Mesothelial cell of epicardium (in vitro differentiated cells): ENCODE measurements at regions not wholly inside any gene's neighbourhood (a gene's known extent, or its start where the extent isn't known, plus 50 kb on each side); places are given as distances from the start of the nearest gene placed in this dataset.
"Not testable (repeated sequence)": the region's sequence is repeated elsewhere in the genome, so short reads cannot be mapped to it uniquely, and the experiment has no call there.

Experiments used
- DNase-seq, 2 experiments: peaks; one replicate each; pipeline ENCODE4 v3.0.0; 2021; ENCODE audit warnings: low spot score in 2 of 2; ENCODE audit not compliant: unreplicated experiment in 2 of 2
- H3K27ac Mint-ChIP-seq: 2 replicates; pipeline ENCODE4 v1.8.0; 2021; ENCODE audit warnings: mixed read lengths
- H3K27me3 Mint-ChIP-seq: 2 replicates; pipeline ENCODE4 v1.8.0; 2021; ENCODE audit warnings: low read depth, mixed read lengths
- H3K36me3 Mint-ChIP-seq: 2 replicates; pipeline ENCODE4 v1.8.0; 2021; ENCODE audit warnings: mixed read lengths
- H3K4me1 Mint-ChIP-seq: 2 replicates; pipeline ENCODE4 v1.8.0; 2021; ENCODE audit warnings: mixed read lengths
- H3K4me3 Mint-ChIP-seq: 2 replicates; pipeline ENCODE4 v1.8.0; 2021; ENCODE audit warnings: mild to moderate bottlenecking, moderate library complexity, mixed read lengths
- H3K9me3 Mint-ChIP-seq: 2 replicates; pipeline ENCODE4 v1.8.0; 2021; ENCODE audit warnings: mixed read lengths
- CTCF ChIP-seq: fragments of 200-600 bp; sonication (generic); IDR thresholded peaks from one replicate; pipeline ENCODE4 v1.5.0; 2021; ENCODE audit warnings: antibody characterized with exemption; ENCODE audit not compliant: unreplicated experiment

GRCh38 chr5:58181578-58182286, 278.2 kb downstream of the PLK2 start:
- no peak overlapping the region for H3K4me3 Mint-ChIP-seq
- no peaks in the 10 kb centered on the region for H3K27me3 Mint-ChIP-seq
- no peaks in the 10 kb centered on the region for H3K9me3 Mint-ChIP-seq
- peaks cover 47% of the 10 kb centered on the region for H3K4me1 Mint-ChIP-seq
- TF ChIP-seq CTCF, result no peak
- DNase-seq, result no peak
- no peaks in the 10 kb centered on the region for H3K36me3 Mint-ChIP-seq
- peak overlapping the region; percentile 85 for H3K27ac Mint-ChIP-seq

DNA sequence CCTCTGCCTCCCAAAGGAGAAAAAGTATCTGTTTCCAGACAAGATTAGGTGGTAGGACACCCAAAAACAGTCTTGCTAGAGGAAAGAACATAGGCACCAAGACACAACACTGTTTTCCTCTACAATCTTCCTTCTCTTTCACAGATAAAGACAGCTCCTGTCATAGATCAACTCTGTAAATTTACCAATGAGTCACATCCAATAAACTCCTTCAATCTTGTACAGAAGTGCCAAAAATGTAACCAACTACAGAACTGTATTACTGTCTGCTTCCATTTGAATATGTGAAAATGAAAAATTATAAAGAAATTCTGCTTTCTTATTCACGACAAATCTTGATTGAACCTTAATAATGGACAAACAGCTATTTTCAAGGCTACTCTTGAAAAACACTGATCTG, 286.9 kb downstream of the PLK2 start:
- Mint-ChIP-seq H3K27me3 (no peaks in the 10 kb centered on the region), H3K9me3 (peaks cover 10% of the 10 kb centered on the region), H3K4me3 (no peak overlapping the region), H3K36me3 (no peaks in the 10 kb centered on the region), H3K27ac (no peak overlapping the region), H3K4me1 (peaks cover 1% of the 10 kb centered on the region)
- DNase-seq, result no peak
- no peak for TF ChIP-seq CTCF

- H3K36me3 Mint-ChIP-seq, result peaks cover 5% of the 10 kb centered on the region
Observed at GRCh38 chr5:58165152-58165551, 294.7 kb downstream of the PLK2 start.

GRCh38 chr5:58161889-58162288, 298.0 kb downstream of the PLK2 start:
- H3K27me3 Mint-ChIP-seq, H3K4me3 Mint-ChIP-seq, H3K36me3 Mint-ChIP-seq, DNase-seq, H3K27ac Mint-ChIP-seq: not testable (repeated sequence)
- peaks cover 11% of the 10 kb centered on the region for H3K4me1 Mint-ChIP-seq
- peaks cover 22% of the 10 kb centered on the region for H3K9me3 Mint-ChIP-seq

More at GRCh38 chr5:58165152-58165551, 294.7 kb downstream of the PLK2 start:
- no peak for DNase-seq
- Mint-ChIP-seq H3K27me3 (no peaks in the 10 kb centered on the region), H3K4me3 (no peak overlapping the region), H3K9me3 (peaks cover 33% of the 10 kb centered on the region), H3K4me1 (no peaks in the 10 kb centered on the region), H3K27ac (no peak overlapping the region)
- no peak for TF ChIP-seq CTCF

GRCh38 chr5:58156973-58157701, 302.7 kb downstream of the PLK2 start:
- Mint-ChIP-seq H3K4me1 (peaks cover 15% of the 10 kb centered on the region), H3K27ac (peak overlapping the region; percentile 7), H3K27me3 (no peaks in the 10 kb centered on the region), H3K9me3 (peaks cover 25% of the 10 kb centered on the region), H3K4me3 (no peak overlapping the region), H3K36me3 (peaks cover 12% of the 10 kb centered on the region)
- DNase-seq, result peak in 1 of 2 experiments; percentile 44
- no peak for TF ChIP-seq CTCF

- TF ChIP-seq CTCF, result no peak
- Mint-ChIP-seq H3K4me3 (no peak overlapping the region), H3K36me3 (peaks cover 12% of the 10 kb centered on the region), H3K27me3 (no peaks in the 10 kb centered on the region), H3K27ac (no peak overlapping the region), H3K4me1 (peaks cover 15% of the 10 kb centered on the region), H3K9me3 (peaks cover 28% of the 10 kb centered on the region)
- DNase-seq, result no peak
Observed at GRCh38 chr5:58156361-58156760, 303.5 kb downstream of the PLK2 start.
